Fibroblast of mammary gland (primary cell): ENCODE measurements at regions not wholly inside any gene's neighbourhood (a gene's known extent, or its start where the extent isn't known, plus 50 kb on each side); places are given as distances from the start of the nearest gene placed in this dataset.
"Not testable (repeated sequence)": the region's sequence is repeated elsewhere in the genome, so short reads cannot be mapped to it uniquely, and the experiment has no call there.

Experiments
- DNase-seq: peaks from one replicate; pipeline ENCODE4 v3.0.0-alpha.2; 2010; ENCODE audit warnings: low read depth
- H3K4me3 ChIP-seq: 2 replicates; pipeline ENCODE4 v1.5.1; 2011; ENCODE audit warnings: low read depth, mild to moderate bottlenecking, low read length, moderate library complexity; ENCODE audit not compliant: control insufficient read depth

- H3K4me3 ChIP-seq, result not testable (repeated sequence)
- peak; percentile 94 for DNase-seq
Observed at GRCh38 chr1:85520826-85521820, 56.2 kb upstream of the DDAH1 start.

- not testable (repeated sequence) for DNase-seq, H3K4me3 ChIP-seq
Observed at GRCh38 chr1:85522458-85522857, 57.5 kb upstream of the DDAH1 start.

GRCh38 chr1:85523061-85523460 is 57.5 kb upstream of the CCN1 start:
- DNase-seq, H3K4me3 ChIP-seq: not testable (repeated sequence)

- DNase-seq, result peak; percentile 90
Observed at GRCh38 chr1:85524281-85524886, 56.2 kb upstream of the CCN1 start.

GRCh38 chr1:85525591-85525991 is 55.0 kb upstream of the CCN1 start:
- peak; percentile 70 for DNase-seq

More at GRCh38 chr1:85524281-85524886, 56.2 kb upstream of the CCN1 start:
- H3K4me3 ChIP-seq, result not testable (repeated sequence)

GRCh38 chr1:85526216-85526615 is 54.3 kb upstream of the CCN1 start:
- H3K4me3 ChIP-seq, result not testable (repeated sequence)
- peak; percentile 42 for DNase-seq

More at GRCh38 chr1:85525591-85525991, 55.0 kb upstream of the CCN1 start:
- H3K4me3 ChIP-seq, result not testable (repeated sequence)

GRCh38 chr1:85527145-85527544 is 53.4 kb upstream of the CCN1 start:
- DNase-seq, result peak; percentile 88

More at GRCh38 chr1:85527145-85527544, 53.4 kb upstream of the CCN1 start:
- not testable (repeated sequence) for H3K4me3 ChIP-seq
